H7 (cell line): ENCODE measurements at regions not wholly inside any gene's neighbourhood (a gene's known extent, or its start where the extent isn't known, plus 50 kb on each side); places are given as distances from the start of the nearest gene placed in this dataset.

ENCODE experiments used
- DNase-seq: peaks from one replicate; pipeline ENCODE4 v3.0.0; 2012
- H3K27me3 ChIP-seq: 2 replicates; pipeline ENCODE4 v1.6.0; 2011; ENCODE audit warnings: mild to moderate bottlenecking, low read length; ENCODE audit not compliant: control insufficient read depth, insufficient read depth
- H3K36me3 ChIP-seq: replicated peaks from 2 replicates; pipeline ENCODE4 v1.5.1; 2011; ENCODE audit warnings: low read length; ENCODE audit not compliant: control insufficient read depth, insufficient read depth
- H3K4me3 ChIP-seq: 2 replicates; pipeline ENCODE4 v1.5.1; 2011; ENCODE audit warnings: low read depth, mild to moderate bottlenecking, control low read depth, low read length, moderate library complexity; ENCODE audit not compliant: insufficient read depth

GRCh38 chr2:18423636-18424035 lies 136.8 kb downstream of the RDH14 start:
- H3K27me3 ChIP-seq: no peaks in the 10 kb centered on the region
- no peak for DNase-seq
- no peaks in the 10 kb centered on the region for H3K36me3 ChIP-seq
- H3K4me3 ChIP-seq: no peak overlapping the region

GRCh38 chr2:18422432-18423165 lies 137.9 kb downstream of the RDH14 start:
- no peak overlapping the region for H3K4me3 ChIP-seq
- no peaks in the 10 kb centered on the region for H3K27me3 ChIP-seq
- no peak for DNase-seq
- no peaks in the 10 kb centered on the region for H3K36me3 ChIP-seq

DNA sequence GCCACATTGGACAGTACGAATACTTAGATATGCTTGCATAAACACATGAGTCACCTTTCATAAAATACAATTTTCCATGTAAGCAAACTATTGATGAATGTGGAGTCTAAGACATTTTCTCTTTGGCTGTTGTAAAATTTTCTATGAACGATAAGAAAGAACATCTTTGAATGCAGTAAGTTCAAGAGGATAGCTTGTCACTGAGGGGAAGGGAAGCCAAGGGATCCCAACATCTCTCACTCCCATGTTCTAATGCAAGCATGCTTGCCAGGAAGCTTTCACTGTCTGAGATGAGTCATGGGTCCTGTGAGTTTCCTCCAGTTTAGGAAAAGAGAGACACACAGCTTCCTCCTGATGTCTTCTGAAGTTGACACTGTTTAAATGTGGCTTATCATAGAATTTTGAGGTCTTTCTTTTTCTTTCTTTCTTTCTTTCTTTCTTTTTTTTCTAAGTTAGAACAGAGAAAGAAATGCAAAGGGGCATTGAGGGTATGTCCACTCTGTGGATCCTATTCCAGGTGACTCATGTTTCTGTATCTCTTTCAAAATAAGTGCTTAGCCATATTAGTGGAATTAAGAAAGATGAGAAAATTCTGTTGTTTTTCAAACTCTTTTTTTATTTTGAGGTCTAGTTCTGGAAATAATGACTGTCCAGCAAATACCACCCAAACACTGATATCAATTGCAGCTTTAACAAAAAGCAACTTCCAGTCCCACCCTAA lies 146.6 kb downstream of the RDH14 start:
- H3K4me3 ChIP-seq: no peak overlapping the region

DNA sequence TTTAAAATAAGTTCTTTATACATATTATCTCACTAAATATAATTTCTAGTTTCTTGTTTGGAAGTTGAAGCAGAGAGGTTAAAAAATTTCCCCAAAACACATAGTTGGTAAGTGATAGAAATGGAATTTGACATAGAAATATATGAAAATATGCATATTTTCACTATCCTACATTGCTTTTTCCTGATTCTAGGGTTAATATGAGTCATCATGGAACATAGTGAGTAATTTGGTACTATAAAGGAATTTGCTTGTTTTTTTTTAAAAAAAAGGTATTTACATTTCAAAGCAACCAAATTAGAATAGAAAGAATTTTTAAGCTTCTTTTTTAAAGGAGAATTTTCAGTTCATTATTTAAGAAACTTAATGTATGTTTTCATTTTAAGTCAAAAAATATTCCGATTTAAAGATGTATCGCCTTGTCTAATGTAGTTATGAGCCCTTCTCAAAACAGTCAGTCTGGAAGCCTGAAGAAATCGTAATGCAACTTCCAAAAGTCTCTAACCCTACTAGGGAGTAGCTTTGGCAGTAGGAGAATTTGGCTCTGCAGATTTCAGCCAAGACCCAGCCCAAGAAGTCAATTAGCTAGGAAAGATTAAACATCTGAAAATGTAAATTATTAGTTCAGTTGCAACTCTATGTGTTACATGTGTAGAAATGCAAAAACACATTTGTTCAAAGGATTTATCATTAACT lies 147.3 kb downstream of the RDH14 start:
- no peak for DNase-seq
- Histone ChIP-seq H3K4me3 (no peak overlapping the region), H3K27me3 (no peaks in the 10 kb centered on the region), H3K36me3 (no peaks in the 10 kb centered on the region)

More for the DNA sequence above, 146.6 kb downstream of the RDH14 start:
- Histone ChIP-seq H3K27me3 (no peaks in the 10 kb centered on the region), H3K36me3 (no peaks in the 10 kb centered on the region)
- DNase-seq: no peak

GRCh38 chr2:18411626-18412025 lies 148.8 kb downstream of the RDH14 start:
- Histone ChIP-seq H3K4me3 (no peak overlapping the region), H3K27me3 (no peaks in the 10 kb centered on the region), H3K36me3 (no peaks in the 10 kb centered on the region)
- no peak for DNase-seq

DNA sequence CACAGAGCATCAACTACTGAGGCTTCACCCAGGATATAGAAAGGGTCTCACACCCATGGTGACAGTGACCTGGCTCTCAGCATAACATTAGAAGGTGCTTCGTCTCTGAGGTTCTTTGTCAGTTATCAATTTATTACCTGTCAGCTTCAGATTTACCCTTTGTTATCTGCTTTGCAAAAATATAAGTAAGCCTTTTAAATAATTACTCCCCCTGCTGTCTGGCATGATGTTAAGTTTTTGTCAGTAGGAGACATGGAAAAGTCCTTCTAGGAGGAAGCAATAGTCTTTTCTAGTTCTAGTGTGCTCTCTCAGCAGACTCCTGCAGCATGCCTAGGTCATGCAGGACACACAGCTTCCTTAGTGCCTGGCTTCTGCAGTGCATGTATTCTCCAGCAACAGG lies 149.9 kb downstream of the RDH14 start:
- Histone ChIP-seq H3K4me3 (no peak overlapping the region), H3K27me3 (no peaks in the 10 kb centered on the region), H3K36me3 (no peaks in the 10 kb centered on the region)
- no peak for DNase-seq

DNA sequence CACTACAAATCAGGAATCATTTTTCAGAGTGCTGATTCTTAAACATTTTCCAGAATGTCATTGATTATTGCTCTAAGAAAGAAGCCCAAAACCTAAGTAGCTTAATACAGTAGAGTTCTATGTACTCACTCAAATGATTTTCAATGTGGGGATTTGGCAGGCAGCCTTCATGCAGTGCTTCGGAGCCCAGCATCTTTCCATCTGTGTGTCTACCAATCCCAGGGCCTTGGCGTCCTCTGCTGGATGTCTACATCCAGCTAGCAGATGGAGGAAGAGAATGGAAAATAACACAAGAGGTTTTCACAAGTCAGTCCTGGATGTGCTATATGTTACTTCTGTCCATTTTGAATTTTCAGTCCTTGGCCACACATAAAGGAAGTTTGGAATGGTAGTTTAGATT lies 151.8 kb downstream of the RDH14 start:
- Histone ChIP-seq H3K27me3 (no peaks in the 10 kb centered on the region), H3K4me3 (no peak overlapping the region), H3K36me3 (no peaks in the 10 kb centered on the region)
- no peak for DNase-seq

DNA sequence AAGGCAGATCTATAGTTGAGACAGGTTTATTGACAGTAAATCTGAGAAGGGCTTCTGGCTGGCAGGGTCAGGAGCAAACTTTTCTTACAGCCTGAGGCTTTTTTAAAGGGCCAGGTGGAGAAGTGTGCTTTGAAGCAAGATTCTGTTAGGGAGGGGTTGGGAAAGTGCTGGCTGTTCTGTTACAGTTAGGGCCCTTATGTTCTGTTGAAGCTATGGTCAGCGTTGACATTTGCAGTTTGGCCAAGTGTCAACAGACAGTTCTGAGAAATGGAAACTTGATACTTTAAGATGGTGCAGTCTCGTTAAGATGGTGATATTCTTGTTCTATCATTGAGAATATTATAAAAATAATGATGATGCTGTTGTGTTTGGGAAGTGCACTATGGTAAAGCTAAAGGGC lies 154.2 kb downstream of the RDH14 start:
- no peak for DNase-seq
- Histone ChIP-seq H3K27me3 (no peaks in the 10 kb centered on the region), H3K36me3 (no peaks in the 10 kb centered on the region)

DNA sequence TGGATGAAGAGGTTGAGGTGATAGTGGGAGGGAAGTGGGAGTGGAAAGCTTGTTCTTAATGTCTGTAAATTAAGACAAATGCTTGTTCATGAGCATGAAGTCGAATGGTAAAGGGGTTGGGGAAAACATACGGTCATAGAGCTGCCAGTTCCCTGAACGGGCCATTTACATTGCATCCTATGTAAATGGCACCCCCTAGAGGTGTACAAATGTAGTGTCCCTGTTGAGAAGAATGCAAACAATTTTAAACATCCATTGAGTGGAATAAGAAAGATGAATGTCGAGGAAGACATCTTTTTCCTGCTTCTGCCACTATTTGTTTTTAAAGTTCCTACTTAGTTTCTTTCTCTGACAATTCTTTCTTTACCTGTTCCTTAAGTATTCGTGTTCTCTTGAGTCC lies 155.7 kb downstream of the RDH14 start:
- Histone ChIP-seq H3K27me3 (no peaks in the 10 kb centered on the region), H3K4me3 (no peak overlapping the region), H3K36me3 (no peaks in the 10 kb centered on the region)
- peak; percentile 22 for DNase-seq

More for the DNA sequence above, 154.2 kb downstream of the RDH14 start:
- H3K4me3 ChIP-seq: no peak overlapping the region

DNA sequence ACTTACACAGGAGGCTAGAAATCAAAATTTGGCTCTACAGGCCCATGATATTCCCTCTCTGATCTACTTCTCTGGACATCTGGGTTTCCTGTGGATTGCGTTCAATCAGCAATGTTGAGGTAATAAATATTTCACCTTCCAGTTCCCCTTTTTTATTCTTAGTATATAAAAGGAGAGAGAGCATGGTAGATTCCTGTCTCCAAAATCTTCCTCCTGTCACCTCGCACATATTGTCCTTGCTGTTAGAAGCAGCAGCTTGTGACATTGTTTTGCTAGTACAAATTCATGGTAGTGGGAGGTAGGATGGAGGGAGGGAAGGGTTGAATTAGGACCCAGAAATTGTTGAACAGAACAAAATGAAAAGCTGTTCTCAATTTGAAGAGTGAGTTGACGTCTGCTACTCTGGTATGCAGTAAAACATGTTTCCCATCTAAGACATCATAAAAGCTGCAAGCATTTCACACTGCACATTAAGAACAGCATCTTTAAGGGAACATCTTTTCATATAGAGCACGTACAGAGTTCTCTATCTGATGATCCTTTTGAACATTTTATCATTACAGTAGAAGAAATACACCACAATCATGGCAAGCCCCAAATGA lies 156.4 kb downstream of the RDH14 start:
- no peaks in the 10 kb centered on the region for H3K27me3 ChIP-seq
- H3K4me3 ChIP-seq: no peak overlapping the region
- DNase-seq: no peak
- no peaks in the 10 kb centered on the region for H3K36me3 ChIP-seq

DNA sequence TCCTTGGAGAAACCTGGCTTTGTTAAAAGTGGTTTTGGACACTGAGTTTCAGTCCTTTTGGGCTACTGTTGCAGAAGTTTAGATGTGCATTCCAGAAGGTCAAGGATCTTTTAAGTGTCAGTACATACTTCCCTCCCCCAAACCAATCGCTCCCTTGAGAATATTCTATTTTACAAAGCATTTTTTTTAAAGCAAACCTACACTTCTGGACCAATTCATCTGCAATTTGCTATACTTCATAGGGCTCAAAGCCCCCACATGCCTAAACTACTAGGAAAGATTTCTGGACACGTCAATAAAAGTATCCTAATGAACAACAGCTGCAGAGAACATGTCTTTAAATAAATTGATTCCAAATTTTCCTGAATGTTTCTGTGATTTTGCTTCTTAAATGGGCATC lies 157.6 kb downstream of the RDH14 start:
- DNase-seq: no peak
- no peak overlapping the region for H3K4me3 ChIP-seq
- H3K36me3 ChIP-seq: no peaks in the 10 kb centered on the region
- no peaks in the 10 kb centered on the region for H3K27me3 ChIP-seq

- Histone ChIP-seq H3K4me3 (no peak overlapping the region), H3K36me3 (no peaks in the 10 kb centered on the region), H3K27me3 (no peaks in the 10 kb centered on the region)
- no peak for DNase-seq
These were observed 159.0 kb downstream of the RDH14 start for GRCh38 chr2:18401471-18401870.

DNA sequence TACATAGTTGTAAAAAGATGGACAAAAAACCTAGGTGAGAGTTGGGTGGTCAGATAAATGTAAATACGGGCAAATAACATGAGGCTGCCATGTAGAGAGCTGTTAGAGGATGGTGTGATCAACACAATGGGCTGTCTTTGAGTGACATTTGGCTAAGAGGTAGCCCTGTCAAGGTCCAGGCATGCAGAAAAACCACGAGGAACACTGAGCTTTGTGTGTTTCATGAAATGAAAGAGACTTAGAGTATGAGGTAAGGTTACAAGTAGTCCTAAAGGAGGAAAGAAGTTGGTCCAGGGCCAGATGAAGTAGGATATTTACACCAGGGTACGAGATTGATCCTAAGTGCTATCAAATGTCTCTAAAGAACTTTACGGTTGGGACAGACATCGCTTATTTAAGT lies 160.9 kb downstream of the RDH14 start:
- no peaks in the 10 kb centered on the region for H3K36me3 ChIP-seq
- DNase-seq: no peak
- no peaks in the 10 kb centered on the region for H3K27me3 ChIP-seq
- H3K4me3 ChIP-seq: no peak overlapping the region

- no peaks in the 10 kb centered on the region for H3K27me3 ChIP-seq
- DNase-seq: no peak
- no peaks in the 10 kb centered on the region for H3K36me3 ChIP-seq
- H3K4me3 ChIP-seq: no peak overlapping the region
These were observed 161.6 kb downstream of the RDH14 start for GRCh38 chr2:18398833-18399232.
